IMR-90 (cell line): ENCODE measurements at regions not wholly inside any gene's neighbourhood (a gene's known extent, or its start where the extent isn't known, plus 50 kb on each side); places are given as distances from the start of the nearest gene placed in this dataset.

ENCODE experiments used
- BHLHE40 ChIP-seq: fragments of 150-350 bp; IDR thresholded peaks from 2 replicates; pipeline ENCODE4 v1.6.1; 2016; ENCODE audit warnings: mild to moderate bottlenecking, low read depth, low read length
- CEBPB ChIP-seq: IDR thresholded peaks from 2 replicates; pipeline ENCODE4 v1.6.1; 2012; ENCODE audit warnings: low read depth, low read length, improper control_type of control experiment
- FOS ChIP-seq: fragments of 150-350 bp; IDR thresholded peaks from 2 replicates; pipeline ENCODE4 v1.6.1; 2016; ENCODE audit warnings: low read depth, low read length
- MAFK ChIP-seq: IDR thresholded peaks from 2 replicates; pipeline ENCODE4 v1.6.1; 2012; ENCODE audit warnings: low read depth, low read length, improper control_type of control experiment
- MAZ ChIP-seq: IDR thresholded peaks from 2 replicates; pipeline ENCODE4 v1.6.1; 2012; ENCODE audit warnings: low read depth, mild to moderate bottlenecking, low read length, improper control_type of control experiment, moderate library complexity, borderline replicate concordance
- POLR2A ChIP-seq: IDR thresholded peaks from 2 replicates; pipeline ENCODE4 v1.6.1; 2012; ENCODE audit warnings: mild to moderate bottlenecking, low read depth, low read length
- RCOR1 ChIP-seq: IDR thresholded peaks from 2 replicates; pipeline ENCODE4 v1.6.1; 2012; ENCODE audit warnings: mild to moderate bottlenecking, low read length, improper control_type of control experiment; ENCODE audit not compliant: insufficient replicate concordance
- RFX5 ChIP-seq: IDR thresholded peaks from 2 replicates; pipeline ENCODE4 v1.8.0; 2012; ENCODE audit warnings: low read depth, mild to moderate bottlenecking, low read length, moderate library complexity
- SMC3 ChIP-seq: fragments of 150-350 bp; IDR thresholded peaks from 2 replicates; pipeline ENCODE4 v1.6.1; 2016; ENCODE audit warnings: low read depth, mild to moderate bottlenecking, antibody characterized with exemption, low read length, moderate library complexity
- TF ChIP-seq, protein P1 (sequence below): conservative IDR thresholded peaks from 2 replicates; pipeline ENCODE4 v1.5.1; 2012; ENCODE audit warnings: mild to moderate bottlenecking, low read depth, low read length, improper control_type of control experiment
- TF ChIP-seq, protein P2 (sequence below): fragments of 150-350 bp; IDR thresholded peaks from 2 replicates; pipeline ENCODE4 v1.6.1; 2016; ENCODE audit warnings: low read depth, mild to moderate bottlenecking, low read length, moderate library complexity, borderline replicate concordance
- TF ChIP-seq, protein P3 (sequence below): fragments of 150-350 bp; IDR thresholded peaks from 2 replicates; pipeline ENCODE4 v1.6.1; 2017; ENCODE audit warnings: mild to moderate bottlenecking, antibody characterized with exemption, low read length, low read depth

DNA sequence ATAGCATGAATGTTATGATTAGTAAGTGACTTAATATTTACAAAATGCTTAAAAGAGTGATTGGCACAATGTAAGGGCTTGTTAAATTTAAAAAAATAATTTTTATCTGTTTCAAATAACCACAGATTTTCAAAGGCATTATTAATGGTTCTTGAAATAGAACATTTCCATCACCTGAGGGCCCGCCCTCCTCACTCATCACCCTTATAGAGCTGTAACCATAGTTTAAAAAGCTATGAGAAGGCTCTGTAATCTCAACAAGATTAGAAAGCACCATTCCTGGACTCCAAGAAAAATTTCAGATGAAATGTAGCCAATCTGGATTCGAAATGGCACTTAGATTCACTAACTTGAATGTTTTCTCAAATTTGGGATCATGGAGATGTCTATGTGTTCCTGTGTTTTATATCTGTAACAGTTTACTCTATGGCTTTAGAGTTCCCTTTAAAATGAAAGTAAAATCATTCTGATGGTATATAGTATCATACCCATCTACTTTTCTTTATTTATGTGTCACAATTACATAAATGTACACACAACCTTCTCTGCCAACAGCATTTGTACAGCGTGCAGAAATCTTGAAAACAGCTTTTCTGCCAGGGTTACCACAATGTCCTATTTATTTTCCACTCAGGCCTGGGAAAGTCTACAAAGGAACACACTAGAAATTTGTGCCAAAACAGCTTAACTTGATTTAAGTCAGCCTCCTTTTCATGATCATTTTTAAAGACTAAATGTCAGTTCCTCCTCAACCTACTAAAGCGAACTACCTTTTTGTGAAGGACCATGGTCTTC lies 207.7 kb downstream of the TBX18 start:
- TF ChIP-seq, protein P1, sequence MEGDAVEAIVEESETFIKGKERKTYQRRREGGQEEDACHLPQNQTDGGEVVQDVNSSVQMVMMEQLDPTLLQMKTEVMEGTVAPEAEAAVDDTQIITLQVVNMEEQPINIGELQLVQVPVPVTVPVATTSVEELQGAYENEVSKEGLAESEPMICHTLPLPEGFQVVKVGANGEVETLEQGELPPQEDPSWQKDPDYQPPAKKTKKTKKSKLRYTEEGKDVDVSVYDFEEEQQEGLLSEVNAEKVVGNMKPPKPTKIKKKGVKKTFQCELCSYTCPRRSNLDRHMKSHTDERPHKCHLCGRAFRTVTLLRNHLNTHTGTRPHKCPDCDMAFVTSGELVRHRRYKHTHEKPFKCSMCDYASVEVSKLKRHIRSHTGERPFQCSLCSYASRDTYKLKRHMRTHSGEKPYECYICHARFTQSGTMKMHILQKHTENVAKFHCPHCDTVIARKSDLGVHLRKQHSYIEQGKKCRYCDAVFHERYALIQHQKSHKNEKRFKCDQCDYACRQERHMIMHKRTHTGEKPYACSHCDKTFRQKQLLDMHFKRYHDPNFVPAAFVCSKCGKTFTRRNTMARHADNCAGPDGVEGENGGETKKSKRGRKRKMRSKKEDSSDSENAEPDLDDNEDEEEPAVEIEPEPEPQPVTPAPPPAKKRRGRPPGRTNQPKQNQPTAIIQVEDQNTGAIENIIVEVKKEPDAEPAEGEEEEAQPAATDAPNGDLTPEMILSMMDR, result no peak
- TF ChIP-seq, protein P2, sequence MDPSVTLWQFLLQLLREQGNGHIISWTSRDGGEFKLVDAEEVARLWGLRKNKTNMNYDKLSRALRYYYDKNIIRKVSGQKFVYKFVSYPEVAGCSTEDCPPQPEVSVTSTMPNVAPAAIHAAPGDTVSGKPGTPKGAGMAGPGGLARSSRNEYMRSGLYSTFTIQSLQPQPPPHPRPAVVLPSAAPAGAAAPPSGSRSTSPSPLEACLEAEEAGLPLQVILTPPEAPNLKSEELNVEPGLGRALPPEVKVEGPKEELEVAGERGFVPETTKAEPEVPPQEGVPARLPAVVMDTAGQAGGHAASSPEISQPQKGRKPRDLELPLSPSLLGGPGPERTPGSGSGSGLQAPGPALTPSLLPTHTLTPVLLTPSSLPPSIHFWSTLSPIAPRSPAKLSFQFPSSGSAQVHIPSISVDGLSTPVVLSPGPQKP, result no peak
- no peak for TF ChIP-seq POLR2A
- TF ChIP-seq RCOR1, result no peak
- TF ChIP-seq MAZ, result no peak
- no peak for TF ChIP-seq FOS
- TF ChIP-seq RFX5, result no peak
- TF ChIP-seq, protein P3, sequence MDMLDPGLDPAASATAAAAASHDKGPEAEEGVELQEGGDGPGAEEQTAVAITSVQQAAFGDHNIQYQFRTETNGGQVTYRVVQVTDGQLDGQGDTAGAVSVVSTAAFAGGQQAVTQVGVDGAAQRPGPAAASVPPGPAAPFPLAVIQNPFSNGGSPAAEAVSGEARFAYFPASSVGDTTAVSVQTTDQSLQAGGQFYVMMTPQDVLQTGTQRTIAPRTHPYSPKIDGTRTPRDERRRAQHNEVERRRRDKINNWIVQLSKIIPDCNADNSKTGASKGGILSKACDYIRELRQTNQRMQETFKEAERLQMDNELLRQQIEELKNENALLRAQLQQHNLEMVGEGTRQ, result no peak
- TF ChIP-seq CEBPB, result no peak
- TF ChIP-seq SMC3, result no peak
- no peak for TF ChIP-seq BHLHE40
- TF ChIP-seq MAFK, result no peak
